Activated CD4-positive, alpha-beta T cell treated with anti-CD3 and anti-CD28 coated beads, Interleukin-2, amount 50 U/mL, for 24 hours (primary cell): ENCODE measurements at regions not wholly inside any gene's neighbourhood (a gene's known extent, or its start where the extent isn't known, plus 50 kb on each side); places are given as distances from the start of the nearest gene placed in this dataset.
"Not testable (repeated sequence)": the region's sequence is repeated elsewhere in the genome, so short reads cannot be mapped to it uniquely, and the experiment has no call there.

Experiments used
- DNase-seq, 2 donors: peaks; one replicate each; pipeline ENCODE4 v3.0.0-alpha.2; 2020; ENCODE audit warnings: low read depth in 1 of 2, low spot score in 1 of 2

DNA sequence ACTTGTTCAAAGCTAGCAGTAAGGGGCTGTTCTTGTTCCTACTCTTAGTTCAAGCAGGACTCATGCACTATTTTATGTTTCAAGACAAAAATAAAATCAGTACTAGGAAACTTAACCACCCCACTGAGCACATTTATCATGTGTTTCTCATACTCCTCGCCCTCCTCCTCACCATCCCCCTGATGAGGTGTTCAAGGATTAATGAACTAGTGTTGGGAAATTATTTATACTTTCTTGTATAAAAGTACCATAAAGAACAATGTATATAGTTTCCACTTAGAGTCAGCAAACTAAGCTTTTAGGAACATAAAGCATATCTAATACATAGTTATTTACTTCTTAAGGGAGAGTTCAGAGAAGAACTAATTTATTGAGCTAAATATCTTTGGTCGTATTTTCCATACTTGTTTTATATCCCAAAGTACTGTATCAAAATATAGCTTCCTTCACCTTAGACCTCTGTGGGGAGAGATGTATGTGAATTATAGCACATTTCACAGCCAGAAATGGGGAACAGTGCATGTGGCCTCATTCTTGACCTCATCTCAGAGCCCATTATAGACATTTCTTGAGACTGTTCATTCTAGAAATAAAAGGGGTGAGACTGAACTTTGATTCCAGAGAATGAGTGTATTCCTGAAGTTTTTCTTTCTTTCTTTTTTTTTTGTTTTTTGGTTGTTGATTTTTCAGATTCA, 326.5 kb upstream of the MAP3K7 start:
- no peak for DNase-seq

DNA sequence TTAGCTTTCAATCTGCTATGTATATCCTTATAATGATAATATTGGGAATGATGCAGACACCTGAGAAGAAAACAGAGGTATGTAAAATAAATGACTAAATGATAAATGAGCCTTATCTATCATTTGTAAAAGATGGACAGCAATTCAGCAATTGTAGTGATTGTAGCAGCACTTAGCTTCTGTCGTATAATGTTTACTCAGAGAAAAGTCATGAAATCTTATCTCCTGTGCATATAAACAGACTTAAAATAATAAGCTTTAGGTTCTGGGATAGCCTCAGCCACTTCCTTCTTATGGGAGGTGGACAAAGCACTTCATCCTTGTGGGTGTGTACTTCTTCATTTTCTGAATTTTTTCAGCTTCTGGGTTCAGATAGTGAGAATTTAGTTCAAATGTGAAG, 324.8 kb upstream of the MAP3K7 start:
- no peak for DNase-seq

- DNase-seq: no peak
These were observed 324.0 kb upstream of the MAP3K7 start for GRCh38 chr6:90910893-90911292.

DNA sequence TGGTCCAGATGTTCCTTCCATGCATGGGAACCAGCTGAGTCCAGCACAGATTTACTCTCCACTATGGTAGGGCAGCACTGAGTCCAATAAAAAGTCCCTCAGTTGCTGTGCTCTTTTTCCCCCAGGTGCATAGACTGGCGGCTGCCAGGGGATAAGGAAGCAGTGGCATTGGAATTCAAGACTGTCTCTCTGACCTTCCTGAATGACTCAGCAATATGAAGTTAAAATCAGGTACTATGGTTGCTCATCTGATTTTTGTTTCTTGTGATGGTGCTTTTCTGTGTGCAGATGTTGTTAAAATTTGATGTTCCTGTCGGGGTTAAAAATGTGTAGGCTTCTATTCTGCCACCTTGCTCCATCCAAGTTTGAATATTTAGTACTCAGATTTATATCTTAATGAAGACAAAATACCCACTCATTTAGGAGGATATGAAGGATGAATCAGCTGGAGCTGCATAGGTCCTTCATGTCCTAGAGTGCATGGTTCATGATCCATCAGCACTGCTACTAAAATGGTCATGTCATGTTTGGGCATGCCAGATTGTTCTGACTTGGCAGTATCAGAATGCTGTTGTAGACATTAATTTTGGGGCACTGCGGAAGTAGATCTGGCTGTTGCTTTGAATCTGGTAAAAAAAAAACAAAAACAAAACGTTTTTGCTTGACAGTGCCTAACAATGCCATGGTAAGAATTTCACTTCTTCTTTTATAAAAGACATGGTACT, 321.2 kb upstream of the MAP3K7 start:
- DNase-seq: no peak

- DNase-seq: no peak
These were observed 318.5 kb upstream of the MAP3K7 start for GRCh38 chr6:90905351-90905750.

- DNase-seq: no peak
These were observed 313.2 kb upstream of the MAP3K7 start for GRCh38 chr6:90900034-90900433.

DNA sequence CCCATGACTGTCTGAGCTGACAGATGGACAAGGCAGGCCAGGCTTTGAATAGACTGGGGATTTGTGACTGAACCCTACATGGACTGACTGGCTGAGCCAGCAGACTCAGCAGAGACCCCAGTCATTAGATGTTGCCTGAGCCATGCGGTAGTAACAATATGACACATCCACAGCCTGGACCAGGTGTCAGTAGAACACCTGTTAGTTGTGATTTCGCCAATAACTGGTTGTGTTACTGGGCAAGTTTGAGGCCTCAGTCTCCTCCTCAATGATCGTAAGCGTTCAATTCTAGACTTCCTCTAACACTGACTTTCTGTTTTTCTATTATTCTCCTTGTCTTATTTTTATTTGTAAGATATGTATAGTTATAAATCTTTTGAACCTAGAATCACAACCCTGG, 311.9 kb upstream of the MAP3K7 start:
- no peak for DNase-seq

- no peak for DNase-seq
These were observed 309.2 kb upstream of the MAP3K7 start for GRCh38 chr6:90896075-90896547.

GRCh38 chr6:90895299-90896074, 308.6 kb upstream of the MAP3K7 start:
- DNase-seq: no peak

DNA sequence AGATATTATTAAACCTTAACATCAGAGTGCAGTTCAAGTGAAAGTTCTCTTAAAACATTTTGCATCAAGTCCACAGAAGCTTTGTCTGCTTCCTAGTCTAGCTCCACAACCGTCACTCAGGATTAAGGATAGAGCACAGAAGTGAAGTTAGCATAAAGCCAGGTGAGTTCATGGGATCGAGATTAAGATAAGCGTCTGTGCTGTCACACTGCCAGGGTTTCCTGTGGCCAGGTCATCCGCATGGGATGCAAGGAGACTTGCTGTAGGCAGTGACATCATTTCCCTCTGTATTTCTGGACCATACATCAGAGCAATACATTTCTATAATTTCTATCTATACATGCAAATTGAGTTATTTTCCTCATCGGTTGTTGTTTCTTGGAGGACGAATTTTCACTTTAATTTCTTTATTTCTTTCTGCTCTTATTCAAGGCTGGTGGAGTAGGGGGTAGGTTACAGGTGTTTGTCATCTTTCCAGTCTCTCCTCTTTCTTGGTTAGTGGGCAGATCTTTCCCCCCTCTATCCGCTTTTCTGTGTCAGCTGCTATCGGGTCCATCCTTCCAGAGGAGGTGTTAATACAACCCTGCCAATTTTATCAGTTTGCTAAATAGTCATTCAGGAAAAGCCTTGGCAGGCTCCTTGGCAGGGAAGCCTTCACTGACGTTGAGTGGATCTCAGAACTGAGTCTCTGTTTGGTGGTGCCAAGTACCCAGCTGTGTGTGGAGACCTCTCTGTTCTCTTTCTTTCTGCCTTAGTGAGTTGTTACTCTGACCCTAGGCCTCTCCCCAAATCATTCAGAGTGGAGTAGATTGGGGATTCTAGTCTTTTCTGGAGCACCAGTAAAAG, 307.6 kb upstream of the MAP3K7 start:
- no peak for DNase-seq

GRCh38 chr6:90893400-90893799, 306.5 kb upstream of the MAP3K7 start:
- DNase-seq: no peak

DNA sequence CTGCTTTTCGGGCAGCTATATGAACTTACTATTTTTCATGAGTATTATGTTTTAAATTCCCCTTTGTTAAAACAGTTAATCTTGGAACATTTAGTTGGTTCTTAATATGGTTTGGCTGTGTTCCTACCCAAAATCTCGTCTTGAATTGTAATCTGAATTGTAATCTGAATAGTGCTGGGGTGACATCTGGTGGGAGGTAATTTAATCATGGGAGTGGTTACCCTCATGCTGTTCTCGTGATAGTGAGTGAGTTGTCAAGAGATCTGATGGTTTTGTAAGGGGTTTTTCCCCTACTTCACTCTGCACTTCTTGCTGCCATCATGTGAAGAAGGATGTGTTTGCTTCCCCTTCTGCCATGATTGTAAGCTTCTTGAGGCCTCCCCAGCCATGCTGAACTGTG, 305.4 kb upstream of the MAP3K7 start:
- DNase-seq: no peak

DNA sequence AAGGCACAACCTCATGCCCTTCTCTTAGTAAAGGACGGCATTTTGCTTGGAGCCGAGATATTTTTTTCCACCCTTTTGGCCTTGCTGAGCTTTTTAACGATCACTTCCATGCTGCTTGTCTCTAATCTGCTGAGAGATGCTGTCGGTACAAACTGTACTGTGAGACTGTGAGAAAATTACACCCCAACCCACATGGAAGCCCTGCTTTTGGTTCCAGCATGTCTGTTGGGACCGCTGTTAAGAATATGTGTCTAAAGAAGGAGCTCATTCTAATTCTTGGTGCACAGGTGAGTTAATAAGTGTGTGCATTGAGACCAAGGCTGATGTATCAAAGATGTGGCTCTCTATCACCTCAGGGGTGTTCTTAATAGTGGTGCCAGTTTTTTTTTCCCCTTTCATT, 304.5 kb upstream of the MAP3K7 start:
- no peak for DNase-seq

GRCh38 chr6:90890683-90891330, 303.9 kb upstream of the MAP3K7 start:
- DNase-seq: no peak

DNA sequence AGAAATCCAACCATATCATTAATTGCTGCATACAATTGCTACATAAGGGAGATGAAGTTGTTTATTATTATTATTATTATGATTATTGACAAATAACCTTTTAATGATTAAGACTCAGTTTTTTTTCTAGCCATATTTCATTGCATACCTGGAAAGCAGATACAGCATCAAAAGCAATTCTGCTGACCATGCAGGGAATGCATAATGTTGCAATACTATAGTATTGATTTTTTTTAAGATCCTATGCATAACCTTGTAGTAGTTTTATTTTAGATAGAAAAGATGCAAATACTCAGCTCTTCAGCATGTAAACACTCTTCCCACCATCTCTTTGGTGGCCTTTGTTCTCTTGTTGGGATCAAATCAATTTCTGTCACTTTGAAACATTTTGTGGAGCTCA, 300.9 kb upstream of the MAP3K7 start:
- no peak for DNase-seq

DNA sequence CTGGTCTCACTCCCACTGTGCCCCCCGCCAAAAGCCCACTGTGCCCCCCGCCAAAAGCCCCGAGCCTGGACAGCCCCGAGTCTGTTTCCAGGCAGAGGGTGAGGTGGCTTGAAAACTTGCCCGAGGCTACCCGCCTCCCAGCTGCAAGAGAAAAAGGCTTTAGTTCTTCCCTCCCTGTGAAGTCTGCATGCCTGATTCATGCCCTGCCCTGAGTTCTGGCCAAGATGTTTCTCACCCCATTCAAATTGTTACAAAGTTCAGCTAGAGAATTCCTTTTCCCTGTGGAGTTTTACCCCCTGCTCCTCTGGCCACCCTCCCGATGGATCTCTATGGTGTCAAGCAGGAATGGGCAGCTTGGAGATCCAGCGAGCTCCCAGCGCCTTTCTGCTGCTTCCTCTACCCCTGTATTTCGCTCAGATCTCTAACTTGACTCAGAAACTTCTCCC, 298.8 kb upstream of the MAP3K7 start:
- no peak for DNase-seq

DNA sequence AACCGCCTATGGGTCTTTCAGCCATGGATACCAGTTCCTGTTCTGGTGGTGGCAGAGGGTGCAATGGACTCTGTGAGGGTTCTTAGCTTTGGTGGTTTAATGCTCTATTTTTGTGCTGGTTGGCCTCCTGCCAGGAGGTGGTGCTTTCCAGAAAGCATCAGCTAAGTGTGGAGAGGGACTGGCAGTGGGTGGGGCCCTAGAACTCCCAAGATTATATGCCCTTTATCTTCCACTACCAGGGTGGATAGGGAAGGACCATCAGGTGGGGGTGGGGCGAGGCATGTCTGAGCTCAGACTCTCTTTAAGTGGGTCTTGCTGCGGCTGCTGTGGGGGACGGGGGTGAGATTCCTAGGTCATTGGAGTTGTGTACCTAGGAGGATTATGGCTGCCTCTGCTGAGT, 298.3 kb upstream of the MAP3K7 start:
- not testable (repeated sequence) for DNase-seq

DNA sequence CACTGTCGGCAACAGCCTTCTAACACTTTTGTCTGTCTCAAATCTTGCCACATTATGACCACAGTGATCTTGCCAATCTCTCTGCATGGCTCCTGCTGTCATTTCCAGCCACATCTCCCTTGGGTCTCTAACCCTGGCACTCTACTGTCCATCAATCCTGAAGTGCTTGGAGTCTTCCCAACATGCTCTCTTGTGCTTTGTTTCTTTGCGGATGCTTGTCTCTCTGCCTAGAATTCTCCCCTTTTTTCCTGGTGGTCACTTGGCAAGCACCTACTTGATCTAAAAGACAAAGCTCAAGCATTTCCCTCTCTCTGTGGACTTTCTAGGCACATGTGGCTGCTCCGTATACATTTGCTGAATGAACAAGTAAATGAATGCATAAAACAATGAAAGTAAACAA, 290.7 kb upstream of the MAP3K7 start:
- no peak for DNase-seq

DNA sequence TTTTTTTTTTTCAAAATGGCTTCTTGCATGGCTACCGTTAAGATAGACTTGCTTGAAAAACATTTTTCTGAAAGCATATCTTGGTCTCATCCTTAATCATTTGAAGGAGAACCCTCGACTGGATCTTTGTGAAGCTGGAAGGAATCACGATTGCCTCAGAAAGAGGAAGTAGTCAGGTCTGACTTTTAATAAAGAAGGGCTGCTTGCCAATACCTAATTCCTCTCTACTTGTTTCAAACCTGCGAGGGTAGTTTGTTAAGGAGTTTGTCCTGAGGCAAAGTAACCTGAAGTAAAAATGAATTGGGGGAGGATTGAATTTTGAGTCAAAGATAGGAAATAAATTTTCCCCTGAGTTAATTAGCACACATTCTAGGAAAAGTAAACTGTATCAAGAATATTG, 288.1 kb upstream of the MAP3K7 start:
- no peak for DNase-seq

- DNase-seq: no peak
These were observed 286.1 kb upstream of the MAP3K7 start for GRCh38 chr6:90872981-90873380.

DNA sequence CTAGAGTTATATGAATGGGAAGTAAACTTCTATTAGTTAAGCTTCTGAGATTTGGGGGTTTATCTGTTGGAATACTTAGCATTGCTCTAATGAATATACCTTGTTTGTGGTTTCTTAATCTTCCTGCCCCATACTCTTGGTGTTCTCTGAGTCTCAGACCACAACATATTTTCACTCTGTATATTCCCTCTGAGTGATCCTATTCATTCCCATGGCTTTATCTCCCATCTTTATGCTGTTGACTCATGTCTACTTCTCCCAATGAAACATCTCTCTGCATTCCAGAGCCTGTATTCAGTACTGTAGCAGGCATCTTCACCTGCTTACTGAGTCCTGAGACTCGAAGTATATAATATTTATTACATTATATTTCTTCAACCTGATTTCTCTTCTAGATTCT, 283.7 kb upstream of the MAP3K7 start:
- no peak for DNase-seq
